ENCODE measurements at regions not wholly inside any gene's neighbourhood (a gene's known extent, or its start where the extent isn't known, plus 50 kb on each side); places are given as distances from the start of the nearest gene placed in this dataset.

DNA sequence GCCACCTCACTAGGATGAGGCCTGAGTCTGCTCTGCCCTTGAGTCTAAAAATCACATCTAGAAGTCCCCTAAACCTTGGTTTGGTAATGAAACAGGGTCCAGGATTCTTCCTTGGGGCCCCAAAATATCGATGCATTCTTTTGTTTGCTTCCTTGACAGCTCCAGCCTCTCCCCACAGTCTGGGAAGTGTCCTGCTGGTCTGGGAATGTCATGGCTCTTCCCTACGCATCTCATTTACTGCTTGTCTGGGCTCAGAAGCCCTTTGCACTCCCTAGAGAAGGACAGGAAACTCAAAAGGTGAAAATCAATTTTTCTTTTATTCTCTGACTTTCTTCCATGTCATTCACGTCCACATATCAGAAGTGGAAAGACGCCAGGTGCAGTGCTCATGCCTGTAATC is 115.8 kb downstream of the DRD1 start:
- no peak overlapping the region for H3K4me3 ChIP-seq
- H3K27ac ChIP-seq: no peak overlapping the region
- H3K27me3 ChIP-seq: no peaks in the 10 kb centered on the region
- no peak for DNase-seq (ENCODE audit: extremely low spot score in 2 of 2)
- no peaks in the 10 kb centered on the region for H3K9me3 ChIP-seq
- H3K4me1 ChIP-seq: no peaks in the 10 kb centered on the region
- TF ChIP-seq, protein P1, sequence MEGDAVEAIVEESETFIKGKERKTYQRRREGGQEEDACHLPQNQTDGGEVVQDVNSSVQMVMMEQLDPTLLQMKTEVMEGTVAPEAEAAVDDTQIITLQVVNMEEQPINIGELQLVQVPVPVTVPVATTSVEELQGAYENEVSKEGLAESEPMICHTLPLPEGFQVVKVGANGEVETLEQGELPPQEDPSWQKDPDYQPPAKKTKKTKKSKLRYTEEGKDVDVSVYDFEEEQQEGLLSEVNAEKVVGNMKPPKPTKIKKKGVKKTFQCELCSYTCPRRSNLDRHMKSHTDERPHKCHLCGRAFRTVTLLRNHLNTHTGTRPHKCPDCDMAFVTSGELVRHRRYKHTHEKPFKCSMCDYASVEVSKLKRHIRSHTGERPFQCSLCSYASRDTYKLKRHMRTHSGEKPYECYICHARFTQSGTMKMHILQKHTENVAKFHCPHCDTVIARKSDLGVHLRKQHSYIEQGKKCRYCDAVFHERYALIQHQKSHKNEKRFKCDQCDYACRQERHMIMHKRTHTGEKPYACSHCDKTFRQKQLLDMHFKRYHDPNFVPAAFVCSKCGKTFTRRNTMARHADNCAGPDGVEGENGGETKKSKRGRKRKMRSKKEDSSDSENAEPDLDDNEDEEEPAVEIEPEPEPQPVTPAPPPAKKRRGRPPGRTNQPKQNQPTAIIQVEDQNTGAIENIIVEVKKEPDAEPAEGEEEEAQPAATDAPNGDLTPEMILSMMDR (IDR thresholded peaks at IDR 0.05): no peak
- TF ChIP-seq POLR2AphosphoS5 (IDR thresholded peaks at IDR 0.05; ENCODE audit: insufficient read depth in 1 of 2, low read depth in 1 of 2) (no peak), POLR2A (IDR thresholded peaks at IDR 0.05) (no peak)
- H3K36me3 ChIP-seq: no peaks in the 10 kb centered on the region
- intact Hi-C loops (cut with DNase I): no loop called here

DNA sequence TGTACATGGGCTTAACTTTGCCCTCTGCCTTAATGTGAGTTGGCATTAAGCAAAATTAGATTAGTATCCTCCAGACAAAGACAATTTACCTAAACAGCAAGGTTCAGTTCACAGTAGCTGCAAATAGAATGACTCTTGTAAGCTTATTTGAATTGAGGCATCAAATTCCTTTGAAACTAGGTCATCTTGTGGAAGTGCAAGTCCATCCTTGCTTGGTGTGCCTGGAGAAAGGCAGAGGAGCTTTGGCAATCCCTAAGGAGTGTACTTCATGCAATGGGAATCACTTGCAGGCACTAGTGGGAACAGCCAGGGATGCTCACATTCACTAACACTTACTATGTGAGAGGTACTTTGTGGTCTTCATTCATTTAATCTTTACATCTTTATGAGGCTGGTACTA is 118.3 kb downstream of the DRD1 start:
- Histone ChIP-seq H3K27ac (no peak overlapping the region), H3K9me3 (no peaks in the 10 kb centered on the region), H3K4me1 (no peaks in the 10 kb centered on the region), H3K27me3 (no peaks in the 10 kb centered on the region), H3K36me3 (no peaks in the 10 kb centered on the region), H3K4me3 (no peak overlapping the region)
- no peak for DNase-seq (ENCODE audit: extremely low spot score in 2 of 2)
- intact Hi-C loops (cut with DNase I): no loop called here
- no peak for TF ChIP-seq POLR2AphosphoS5 (IDR thresholded peaks at IDR 0.05; ENCODE audit: insufficient read depth in 1 of 2, low read depth in 1 of 2)
- no peak for TF ChIP-seq POLR2A (IDR thresholded peaks at IDR 0.05)
- TF ChIP-seq, protein P1 (IDR thresholded peaks at IDR 0.05): no peak

DNA sequence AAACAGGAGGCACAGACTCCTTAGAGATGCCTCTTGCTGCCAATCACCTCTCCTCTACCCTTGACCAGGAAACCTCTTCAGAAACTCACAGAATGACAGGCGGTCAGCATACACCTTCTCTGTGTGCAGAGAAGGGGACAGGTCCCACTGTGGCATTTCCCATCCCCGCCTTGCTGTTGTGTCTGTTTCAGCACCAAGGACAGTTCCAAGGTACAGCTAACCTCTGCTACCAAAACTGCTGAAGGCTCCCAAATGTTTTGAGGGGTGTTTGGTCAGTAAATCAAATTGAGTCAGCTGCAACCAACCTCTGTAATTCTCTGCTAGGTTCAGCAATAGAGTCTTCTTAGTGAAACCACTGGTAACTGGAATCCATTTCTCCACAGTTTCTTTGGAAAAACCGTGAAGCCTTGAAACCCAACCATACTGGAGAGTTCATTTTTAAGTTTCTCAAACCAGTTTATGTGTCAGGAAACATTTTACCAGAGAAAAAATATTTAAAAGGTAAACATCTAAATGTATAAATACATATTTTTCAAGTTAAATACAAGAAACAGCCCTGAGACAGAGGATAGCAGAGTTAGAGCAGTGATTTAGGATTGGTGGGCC is 122.0 kb downstream of the DRD1 start:
- Histone ChIP-seq H3K4me1 (no peaks in the 10 kb centered on the region), H3K27me3 (no peaks in the 10 kb centered on the region), H3K9me3 (no peaks in the 10 kb centered on the region), H3K36me3 (no peaks in the 10 kb centered on the region), H3K4me3 (no peak overlapping the region), H3K27ac (no peak overlapping the region)
- TF ChIP-seq POLR2A (IDR thresholded peaks at IDR 0.05): no peak
- TF ChIP-seq, protein P1 (IDR thresholded peaks at IDR 0.05): no peak
- no peak for TF ChIP-seq POLR2AphosphoS5 (IDR thresholded peaks at IDR 0.05; ENCODE audit: insufficient read depth in 1 of 2, low read depth in 1 of 2)
- no peak for DNase-seq (ENCODE audit: extremely low spot score in 2 of 2)
- intact Hi-C loops (cut with DNase I): no loop called here

DNA sequence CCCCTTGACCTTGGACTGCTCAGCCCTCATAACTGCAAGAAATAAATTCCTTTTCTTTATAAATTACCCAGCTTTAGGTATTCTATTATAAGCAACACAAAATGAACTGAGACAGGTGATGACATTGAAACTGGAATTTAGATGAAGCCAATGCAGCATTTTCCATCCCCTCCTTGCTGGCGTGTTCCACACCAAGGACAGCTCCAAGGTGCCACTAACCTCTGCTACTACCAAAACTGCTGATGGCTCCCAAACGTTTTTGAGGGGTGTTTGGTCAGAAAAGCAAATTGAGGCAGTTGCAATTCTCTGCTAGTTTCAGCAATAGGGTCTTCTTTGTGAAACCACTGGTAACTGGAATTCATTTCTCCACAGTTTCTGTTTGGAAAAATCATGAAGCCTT is 124.8 kb downstream of the DRD1 start:
- no peaks in the 10 kb centered on the region for H3K4me1 ChIP-seq
- intact Hi-C loops (cut with DNase I): no loop called here
- no peak for DNase-seq (ENCODE audit: extremely low spot score in 2 of 2)
- TF ChIP-seq POLR2A (IDR thresholded peaks at IDR 0.05): no peak
- no peak for TF ChIP-seq POLR2AphosphoS5 (IDR thresholded peaks at IDR 0.05; ENCODE audit: insufficient read depth in 1 of 2, low read depth in 1 of 2)
- TF ChIP-seq, protein P1 (IDR thresholded peaks at IDR 0.05): no peak
- no peaks in the 10 kb centered on the region for H3K36me3 ChIP-seq
- H3K9me3 ChIP-seq: no peaks in the 10 kb centered on the region
- H3K27ac ChIP-seq: no peak overlapping the region
- no peak overlapping the region for H3K4me3 ChIP-seq
- no peaks in the 10 kb centered on the region for H3K27me3 ChIP-seq

DNA sequence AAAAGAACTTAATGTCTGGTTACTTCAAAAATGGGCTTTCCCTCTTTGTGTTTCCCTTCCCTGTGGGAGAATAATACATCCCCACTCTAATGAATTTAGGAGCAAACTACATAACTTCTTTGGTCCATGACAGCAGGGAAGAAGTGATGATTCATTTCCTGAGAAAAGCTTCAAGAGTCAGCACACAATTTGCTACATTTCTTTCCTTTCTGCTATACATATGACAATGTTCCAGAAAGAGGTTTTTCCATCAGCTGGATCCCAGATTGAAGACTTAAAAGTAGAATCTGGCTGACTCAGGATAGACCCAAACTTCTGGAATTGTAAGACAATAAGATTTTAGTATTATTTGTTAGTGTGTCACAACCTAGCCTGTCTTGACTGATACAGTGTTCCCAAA is 126.1 kb downstream of the DRD1 start:
- no peak overlapping the region for H3K4me3 ChIP-seq
- no peaks in the 10 kb centered on the region for H3K36me3 ChIP-seq
- no peaks in the 10 kb centered on the region for H3K4me1 ChIP-seq
- intact Hi-C loops (cut with DNase I): no loop called here
- TF ChIP-seq POLR2A (IDR thresholded peaks at IDR 0.05): no peak
- no peak for TF ChIP-seq POLR2AphosphoS5 (IDR thresholded peaks at IDR 0.05; ENCODE audit: insufficient read depth in 1 of 2, low read depth in 1 of 2)
- TF ChIP-seq, protein P1 (IDR thresholded peaks at IDR 0.05): no peak
- no peak overlapping the region for H3K27ac ChIP-seq
- H3K9me3 ChIP-seq: no peaks in the 10 kb centered on the region
- H3K27me3 ChIP-seq: no peaks in the 10 kb centered on the region
- DNase-seq (ENCODE audit: extremely low spot score in 2 of 2): no peak
